ENCODE measurements at regions not wholly inside any gene's neighbourhood (a gene's known extent, or its start where the extent isn't known, plus 50 kb on each side); places are given as distances from the start of the nearest gene placed in this dataset.

- peaks cover 19% of the 10 kb centered on the region for H3K27me3 ChIP-seq (ENCODE audit: control insufficient read depth, insufficient read depth, low read length)
- H3K4me1 ChIP-seq (ENCODE audit: control insufficient read depth, insufficient read depth, low read length) = peaks cover 41% of the 10 kb centered on the region
- WGBS (ENCODE audit: insufficient coverage) = 31% methylated on average over 9 of the region's 16 CpGs
- no peaks in the 10 kb centered on the region for H3K36me3 ChIP-seq (ENCODE audit: control insufficient read depth, insufficient read depth, low read length)
- H3K9me3 ChIP-seq (ENCODE audit: control insufficient read depth, insufficient read depth, low read length) = no peaks in the 10 kb centered on the region
- no peak overlapping the region for H3K4me3 ChIP-seq (ENCODE audit: low read depth, low read length)
- H3K27ac ChIP-seq (ENCODE audit: low read depth, low read length) = no peak overlapping the region
- peak in 3 of 6 donors; percentile 53 to 78 (median 73) for DNase-seq (ENCODE audit: low read depth in 4 of 6, low spot score in 6 of 6)
Measured at GRCh38 chr20:48455651-48456365, 372.0 kb downstream of the PREX1 start.

GRCh38 chr20:48454671-48455490 is 372.9 kb downstream of the PREX1 start:
- no peaks in the 10 kb centered on the region for H3K36me3 ChIP-seq (ENCODE audit: control insufficient read depth, insufficient read depth, low read length)
- H3K9me3 ChIP-seq (ENCODE audit: control insufficient read depth, insufficient read depth, low read length) = no peaks in the 10 kb centered on the region
- peaks cover 19% of the 10 kb centered on the region for H3K27me3 ChIP-seq (ENCODE audit: control insufficient read depth, insufficient read depth, low read length)
- no peak overlapping the region for H3K4me3 ChIP-seq (ENCODE audit: low read depth, low read length)
- no peak overlapping the region for H3K27ac ChIP-seq (ENCODE audit: low read depth, low read length)
- 64% methylated on average over 14 of the region's 14 CpGs for WGBS (ENCODE audit: insufficient coverage)
- H3K4me1 ChIP-seq (ENCODE audit: control insufficient read depth, insufficient read depth, low read length) = peaks cover 38% of the 10 kb centered on the region
- DNase-seq (ENCODE audit: low read depth in 4 of 6, low spot score in 6 of 6) = peak in 1 of 6 donors; percentile 49

GRCh38 chr20:48453477-48454093 is 374.2 kb downstream of the PREX1 start:
- H3K27ac ChIP-seq (ENCODE audit: low read depth, low read length) = no peak overlapping the region
- no peak overlapping the region for H3K4me3 ChIP-seq (ENCODE audit: low read depth, low read length)
- no peaks in the 10 kb centered on the region for H3K9me3 ChIP-seq (ENCODE audit: control insufficient read depth, insufficient read depth, low read length)
- peaks cover 29% of the 10 kb centered on the region for H3K4me1 ChIP-seq (ENCODE audit: control insufficient read depth, insufficient read depth, low read length)
- no peaks in the 10 kb centered on the region for H3K36me3 ChIP-seq (ENCODE audit: control insufficient read depth, insufficient read depth, low read length)
- 87% methylated on average over 10 of the region's 15 CpGs for WGBS (ENCODE audit: insufficient coverage)
- H3K27me3 ChIP-seq (ENCODE audit: control insufficient read depth, insufficient read depth, low read length) = peaks cover 13% of the 10 kb centered on the region
- no peak for DNase-seq (ENCODE audit: low read depth in 4 of 6, low spot score in 6 of 6)

GRCh38 chr20:48451401-48451800 is 376.4 kb downstream of the PREX1 start:
- Histone ChIP-seq H3K27ac (ENCODE audit: low read depth, low read length) (no peak overlapping the region), H3K4me3 (ENCODE audit: low read depth, low read length) (no peak overlapping the region), H3K9me3 (ENCODE audit: control insufficient read depth, insufficient read depth, low read length) (no peaks in the 10 kb centered on the region), H3K36me3 (ENCODE audit: control insufficient read depth, insufficient read depth, low read length) (no peaks in the 10 kb centered on the region), H3K27me3 (ENCODE audit: control insufficient read depth, insufficient read depth, low read length) (peaks cover 19% of the 10 kb centered on the region), H3K4me1 (ENCODE audit: control insufficient read depth, insufficient read depth, low read length) (peaks cover 28% of the 10 kb centered on the region)
- WGBS (ENCODE audit: insufficient coverage) = 77% methylated on average over 4 of the region's 6 CpGs
- DNase-seq (ENCODE audit: low read depth in 4 of 6, low spot score in 6 of 6) = no peak

- peaks cover 4% of the 10 kb centered on the region for H3K9me3 ChIP-seq (ENCODE audit: control insufficient read depth, insufficient read depth, low read length)
- peak in 3 of 6 donors; percentile 57 to 89 (median 80) for DNase-seq (ENCODE audit: low read depth in 4 of 6, low spot score in 6 of 6)
- WGBS (ENCODE audit: insufficient coverage) = 49% methylated on average over 9 of the region's 10 CpGs
- H3K4me3 ChIP-seq (ENCODE audit: low read depth, low read length) = no peak overlapping the region
- H3K36me3 ChIP-seq (ENCODE audit: control insufficient read depth, insufficient read depth, low read length) = no peaks in the 10 kb centered on the region
- H3K4me1 ChIP-seq (ENCODE audit: control insufficient read depth, insufficient read depth, low read length) = peaks cover 9% of the 10 kb centered on the region
- no peak overlapping the region for H3K27ac ChIP-seq (ENCODE audit: low read depth, low read length)
- peaks cover 14% of the 10 kb centered on the region for H3K27me3 ChIP-seq (ENCODE audit: control insufficient read depth, insufficient read depth, low read length)
Measured at GRCh38 chr20:48448666-48449600, 378.9 kb downstream of the PREX1 start.

- no peaks in the 10 kb centered on the region for H3K36me3 ChIP-seq (ENCODE audit: control insufficient read depth, insufficient read depth, low read length)
- 83% methylated on average over 4 of the region's 4 CpGs for WGBS (ENCODE audit: insufficient coverage)
- H3K4me3 ChIP-seq (ENCODE audit: low read depth, low read length) = no peak overlapping the region
- H3K9me3 ChIP-seq (ENCODE audit: control insufficient read depth, insufficient read depth, low read length) = peaks cover 4% of the 10 kb centered on the region
- no peak overlapping the region for H3K27ac ChIP-seq (ENCODE audit: low read depth, low read length)
- H3K4me1 ChIP-seq (ENCODE audit: control insufficient read depth, insufficient read depth, low read length) = peaks cover 9% of the 10 kb centered on the region
- DNase-seq (ENCODE audit: low read depth in 4 of 6, low spot score in 6 of 6) = no peak
- H3K27me3 ChIP-seq (ENCODE audit: control insufficient read depth, insufficient read depth, low read length) = peaks cover 9% of the 10 kb centered on the region
Measured at GRCh38 chr20:48447456-48447855, 380.3 kb downstream of the PREX1 start.

- WGBS (ENCODE audit: insufficient coverage) = 100% methylated on average over 2 of the region's 6 CpGs
- Histone ChIP-seq H3K4me1 (ENCODE audit: control insufficient read depth, insufficient read depth, low read length) (peaks cover 9% of the 10 kb centered on the region), H3K36me3 (ENCODE audit: control insufficient read depth, insufficient read depth, low read length) (no peaks in the 10 kb centered on the region), H3K4me3 (ENCODE audit: low read depth, low read length) (no peak overlapping the region), H3K27me3 (ENCODE audit: control insufficient read depth, insufficient read depth, low read length) (peaks cover 9% of the 10 kb centered on the region), H3K27ac (ENCODE audit: low read depth, low read length) (no peak overlapping the region), H3K9me3 (ENCODE audit: control insufficient read depth, insufficient read depth, low read length) (peaks cover 4% of the 10 kb centered on the region)
- no peak for DNase-seq (ENCODE audit: low read depth in 4 of 6, low spot score in 6 of 6)
Measured at GRCh38 chr20:48445827-48446226, 382.0 kb downstream of the PREX1 start.

- DNase-seq (ENCODE audit: low read depth in 4 of 6, low spot score in 6 of 6) = no peak
- Histone ChIP-seq H3K36me3 (ENCODE audit: control insufficient read depth, insufficient read depth, low read length) (no peaks in the 10 kb centered on the region), H3K4me1 (ENCODE audit: control insufficient read depth, insufficient read depth, low read length) (peaks cover 5% of the 10 kb centered on the region), H3K9me3 (ENCODE audit: control insufficient read depth, insufficient read depth, low read length) (peaks cover 4% of the 10 kb centered on the region), H3K4me3 (ENCODE audit: low read depth, low read length) (no peak overlapping the region), H3K27me3 (ENCODE audit: control insufficient read depth, insufficient read depth, low read length) (peaks cover 9% of the 10 kb centered on the region), H3K27ac (ENCODE audit: low read depth, low read length) (no peak overlapping the region)
Measured at GRCh38 chr20:48444249-48444648, 383.6 kb downstream of the PREX1 start.

GRCh38 chr20:48440916-48441315 is 386.9 kb downstream of the PREX1 start:
- Histone ChIP-seq H3K27ac (ENCODE audit: low read depth, low read length) (no peak overlapping the region), H3K36me3 (ENCODE audit: control insufficient read depth, insufficient read depth, low read length) (no peaks in the 10 kb centered on the region), H3K9me3 (ENCODE audit: control insufficient read depth, insufficient read depth, low read length) (peaks cover 4% of the 10 kb centered on the region), H3K4me1 (ENCODE audit: control insufficient read depth, insufficient read depth, low read length) (no peaks in the 10 kb centered on the region), H3K27me3 (ENCODE audit: control insufficient read depth, insufficient read depth, low read length) (peaks cover 5% of the 10 kb centered on the region), H3K4me3 (ENCODE audit: low read depth, low read length) (no peak overlapping the region)
- no peak for DNase-seq (ENCODE audit: low read depth in 4 of 6, low spot score in 6 of 6)
- 95% methylated on average over 3 of the region's 8 CpGs for WGBS (ENCODE audit: insufficient coverage)

Measured in spinal cord (tissue), 9 donors.